CD4-positive, alpha-beta T cell treated with Interleukin-4 for 4 hours (primary cell): ENCODE measurements at regions not wholly inside any gene's neighbourhood (a gene's known extent, or its start where the extent isn't known, plus 50 kb on each side); places are given as distances from the start of the nearest gene placed in this dataset.
"Not testable (repeated sequence)": the region's sequence is repeated elsewhere in the genome, so short reads cannot be mapped to it uniquely, and the experiment has no call there.

Experiments used
- DNase-seq: peaks from one replicate; pipeline ENCODE4 v3.0.0-alpha.2; 2020

- DNase-seq: no peak
Measured at GRCh38 chr13:81305928-81306327, 965.0 kb upstream of the SPRY2 start.

GRCh38 chr13:81304121-81304659 lies 963.3 kb upstream of the SPRY2 start:
- DNase-seq: no peak

- no peak for DNase-seq
Measured at GRCh38 chr13:81302677-81303076, 961.8 kb upstream of the SPRY2 start.

GRCh38 chr13:81302125-81302524 lies 961.2 kb upstream of the SPRY2 start:
- no peak for DNase-seq

- no peak for DNase-seq
Measured at GRCh38 chr13:81295177-81295576, 954.3 kb upstream of the SPRY2 start.

GRCh38 chr13:81293594-81294164 lies 952.8 kb upstream of the SPRY2 start:
- no peak for DNase-seq

- no peak for DNase-seq
Measured at GRCh38 chr13:81283561-81283960, 942.6 kb upstream of the SPRY2 start.

- DNase-seq: no peak
Measured at GRCh38 chr13:81283062-81283461, 942.1 kb upstream of the SPRY2 start.

- DNase-seq: no peak
Measured at GRCh38 chr13:81275666-81276258, 934.8 kb upstream of the SPRY2 start.

- DNase-seq: no peak
Measured at GRCh38 chr13:81247711-81248110, 906.8 kb upstream of the SPRY2 start.

- no peak for DNase-seq
Measured at GRCh38 chr13:81246556-81246955, 905.6 kb upstream of the SPRY2 start.

GRCh38 chr13:81244011-81244410 lies 903.1 kb upstream of the SPRY2 start:
- no peak for DNase-seq

GRCh38 chr13:81230386-81230785 lies 889.5 kb upstream of the SPRY2 start:
- DNase-seq: no peak

GRCh38 chr13:81226830-81227229 lies 885.9 kb upstream of the SPRY2 start:
- not testable (repeated sequence) for DNase-seq

GRCh38 chr13:81224209-81224833 lies 883.4 kb upstream of the SPRY2 start:
- DNase-seq: no peak

GRCh38 chr13:81223778-81224177 lies 882.9 kb upstream of the SPRY2 start:
- DNase-seq: no peak

- DNase-seq: no peak
Measured at GRCh38 chr13:81211713-81212112, 870.8 kb upstream of the SPRY2 start.

GRCh38 chr13:81207636-81208035 lies 866.7 kb upstream of the SPRY2 start:
- DNase-seq: no peak

- DNase-seq: no peak
Measured at GRCh38 chr13:81207231-81207630, 866.3 kb upstream of the SPRY2 start.

GRCh38 chr13:81203783-81204182 lies 862.9 kb upstream of the SPRY2 start:
- no peak for DNase-seq

GRCh38 chr13:81199956-81200355 lies 859.0 kb upstream of the SPRY2 start:
- no peak for DNase-seq

- no peak for DNase-seq
Measured at GRCh38 chr13:81197966-81198365, 857.0 kb upstream of the SPRY2 start.

- no peak for DNase-seq
Measured at GRCh38 chr13:81197483-81197882, 856.6 kb upstream of the SPRY2 start.

- no peak for DNase-seq
Measured at GRCh38 chr13:81194362-81194761, 853.4 kb upstream of the SPRY2 start.
